ENCODE measurements at regions not wholly inside any gene's neighbourhood (a gene's known extent, or its start where the extent isn't known, plus 50 kb on each side); places are given as distances from the start of the nearest gene placed in this dataset.

- TF ChIP-seq POLR2A (IDR thresholded peaks at IDR 0.05) (no peak), CTCF (IDR thresholded peaks at IDR 0.05) (no peak)
These were observed 297.5 kb upstream of the FOXQ1 start for GRCh38 chr6:1014431-1014807.

All from esophagus squamous epithelium (tissue), 4 donors.